ENCODE measurements at regions not wholly inside any gene's neighbourhood (a gene's known extent, or its start where the extent isn't known, plus 50 kb on each side); places are given as distances from the start of the nearest gene placed in this dataset.

DNA sequence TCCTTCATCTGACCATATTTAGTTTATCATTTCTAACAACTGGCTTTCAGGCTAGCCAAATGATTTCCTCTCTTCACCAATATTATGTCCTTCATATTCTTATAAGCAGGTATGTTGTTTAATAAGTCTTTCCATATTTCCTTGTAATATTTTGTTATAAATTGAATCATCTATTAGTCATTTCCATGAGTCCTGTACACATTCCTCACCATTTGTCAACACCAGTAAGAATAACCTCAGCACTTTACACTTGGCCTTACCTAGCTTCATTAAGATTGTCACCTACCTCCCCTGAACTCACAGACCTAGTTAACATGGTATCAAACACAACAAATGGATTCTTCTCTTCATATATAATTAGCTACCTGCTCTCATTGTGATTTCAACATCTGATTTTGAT, 282.3 kb downstream of the SEMA3D start:
- no peaks in the 10 kb centered on the region for H3K36me3 ChIP-seq (replicated peaks; ENCODE audit: insufficient read depth, low read depth)
- H4K20me1 ChIP-seq (ENCODE audit: insufficient read depth, poor library complexity, severe bottlenecking): no peaks in the 10 kb centered on the region
- no peak overlapping the region for H3K4me2 ChIP-seq
- H3K27ac ChIP-seq: no peak overlapping the region
- no peak overlapping the region for H3K4me3 ChIP-seq
- TF ChIP-seq, protein P1, sequence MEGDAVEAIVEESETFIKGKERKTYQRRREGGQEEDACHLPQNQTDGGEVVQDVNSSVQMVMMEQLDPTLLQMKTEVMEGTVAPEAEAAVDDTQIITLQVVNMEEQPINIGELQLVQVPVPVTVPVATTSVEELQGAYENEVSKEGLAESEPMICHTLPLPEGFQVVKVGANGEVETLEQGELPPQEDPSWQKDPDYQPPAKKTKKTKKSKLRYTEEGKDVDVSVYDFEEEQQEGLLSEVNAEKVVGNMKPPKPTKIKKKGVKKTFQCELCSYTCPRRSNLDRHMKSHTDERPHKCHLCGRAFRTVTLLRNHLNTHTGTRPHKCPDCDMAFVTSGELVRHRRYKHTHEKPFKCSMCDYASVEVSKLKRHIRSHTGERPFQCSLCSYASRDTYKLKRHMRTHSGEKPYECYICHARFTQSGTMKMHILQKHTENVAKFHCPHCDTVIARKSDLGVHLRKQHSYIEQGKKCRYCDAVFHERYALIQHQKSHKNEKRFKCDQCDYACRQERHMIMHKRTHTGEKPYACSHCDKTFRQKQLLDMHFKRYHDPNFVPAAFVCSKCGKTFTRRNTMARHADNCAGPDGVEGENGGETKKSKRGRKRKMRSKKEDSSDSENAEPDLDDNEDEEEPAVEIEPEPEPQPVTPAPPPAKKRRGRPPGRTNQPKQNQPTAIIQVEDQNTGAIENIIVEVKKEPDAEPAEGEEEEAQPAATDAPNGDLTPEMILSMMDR (IDR thresholded peaks at IDR 0.05; ENCODE audit: poor library complexity): no peak
- TF ChIP-seq EZH2 (IDR thresholded peaks at IDR 0.05; ENCODE audit: borderline replicate concordance) (no peak), EZH2phosphoT487 (IDR thresholded peaks at IDR 0.05; ENCODE audit: low read depth, severe bottlenecking, unreplicated experiment) (no peak)
- H3K9me3 ChIP-seq (ENCODE audit: low read depth): no peaks in the 10 kb centered on the region
- H2AFZ ChIP-seq: no peak overlapping the region
- H3K4me1 ChIP-seq (ENCODE audit: insufficient read depth): no peaks in the 10 kb centered on the region
- no peaks in the 10 kb centered on the region for H3K79me2 ChIP-seq
- no peak for DNase-seq (ENCODE audit: low spot score)
- no peaks in the 10 kb centered on the region for H3K9me2 ChIP-seq (replicated peaks; ENCODE audit: insufficient read depth)
- H3K27me3 ChIP-seq: no peaks in the 10 kb centered on the region

DNA sequence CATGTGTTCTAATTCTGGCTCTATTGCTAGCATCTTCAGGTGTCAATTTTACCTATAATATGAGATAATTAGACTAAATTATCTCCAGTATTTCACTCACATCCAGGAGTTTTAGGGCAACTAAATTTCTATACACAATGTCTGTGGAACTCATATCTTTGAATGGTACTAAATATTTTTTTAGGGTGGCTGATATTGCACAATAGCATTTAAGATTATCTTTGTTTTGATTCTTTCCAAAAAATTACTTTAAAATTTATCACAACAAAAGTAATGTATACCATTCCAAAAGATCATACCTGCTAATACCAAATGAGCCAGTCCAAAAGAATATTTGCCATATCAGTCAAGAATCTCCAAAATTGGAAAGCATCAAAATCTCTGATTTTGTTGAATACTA, 285.5 kb downstream of the SEMA3D start:
- no peak overlapping the region for H3K27ac ChIP-seq
- H4K20me1 ChIP-seq (ENCODE audit: insufficient read depth, poor library complexity, severe bottlenecking): no peaks in the 10 kb centered on the region

DNA sequence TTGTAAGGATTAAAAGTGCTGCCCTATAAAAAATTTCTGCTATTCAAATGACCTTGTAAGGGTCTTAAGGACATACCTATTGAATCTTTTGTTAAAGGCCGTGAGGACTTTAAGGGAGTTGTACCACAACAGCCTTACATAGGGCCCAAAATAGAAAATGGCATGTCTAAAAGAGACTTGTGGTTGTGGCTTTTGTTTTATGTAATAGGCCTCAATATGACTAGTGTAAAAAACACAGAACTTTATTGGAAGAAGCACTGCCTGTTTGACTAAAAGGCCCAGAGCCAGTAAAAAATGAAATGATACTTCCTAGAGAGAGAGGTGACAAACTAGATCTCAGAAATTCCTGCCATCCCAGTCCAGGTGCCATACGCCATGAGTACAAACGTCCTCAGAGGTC, 286.6 kb downstream of the SEMA3D start:
- WGBS (ENCODE audit: low lambda C conversion rate, missing lambda C conversion rate): 74% methylated on average over 3 of the region's 3 CpGs
- H3K4me1 ChIP-seq (ENCODE audit: insufficient read depth): no peaks in the 10 kb centered on the region

More for the DNA sequence above, 285.5 kb downstream of the SEMA3D start:
- no peaks in the 10 kb centered on the region for H3K9me2 ChIP-seq (replicated peaks; ENCODE audit: insufficient read depth)
- H3K9me3 ChIP-seq (ENCODE audit: low read depth): no peaks in the 10 kb centered on the region
- no peak for TF ChIP-seq EZH2phosphoT487 (IDR thresholded peaks at IDR 0.05; ENCODE audit: low read depth, severe bottlenecking, unreplicated experiment)
- TF ChIP-seq, protein P1 (IDR thresholded peaks at IDR 0.05; ENCODE audit: poor library complexity): no peak
- TF ChIP-seq EZH2 (IDR thresholded peaks at IDR 0.05; ENCODE audit: borderline replicate concordance): no peak
- no peak overlapping the region for H2AFZ ChIP-seq
- H3K4me3 ChIP-seq: no peak overlapping the region
- H3K27me3 ChIP-seq: no peaks in the 10 kb centered on the region
- H3K4me2 ChIP-seq: no peak overlapping the region
- H3K36me3 ChIP-seq (replicated peaks; ENCODE audit: insufficient read depth, low read depth): no peaks in the 10 kb centered on the region
- H3K79me2 ChIP-seq: no peaks in the 10 kb centered on the region
- DNase-seq (ENCODE audit: low spot score): no peak
- no peaks in the 10 kb centered on the region for H3K4me1 ChIP-seq (ENCODE audit: insufficient read depth)

More for the DNA sequence above, 286.6 kb downstream of the SEMA3D start:
- no peak overlapping the region for H3K4me3 ChIP-seq
- H3K27ac ChIP-seq: no peak overlapping the region
- no peaks in the 10 kb centered on the region for H3K79me2 ChIP-seq
- DNase-seq (ENCODE audit: low spot score): no peak
- H3K9me3 ChIP-seq (ENCODE audit: low read depth): no peaks in the 10 kb centered on the region
- H3K27me3 ChIP-seq: no peaks in the 10 kb centered on the region
- H4K20me1 ChIP-seq (ENCODE audit: insufficient read depth, poor library complexity, severe bottlenecking): no peaks in the 10 kb centered on the region
- no peak for TF ChIP-seq EZH2 (IDR thresholded peaks at IDR 0.05; ENCODE audit: borderline replicate concordance)
- TF ChIP-seq EZH2phosphoT487 (IDR thresholded peaks at IDR 0.05; ENCODE audit: low read depth, severe bottlenecking, unreplicated experiment): no peak
- TF ChIP-seq, protein P1 (IDR thresholded peaks at IDR 0.05; ENCODE audit: poor library complexity): no peak
- no peak overlapping the region for H3K4me2 ChIP-seq
- H3K36me3 ChIP-seq (replicated peaks; ENCODE audit: insufficient read depth, low read depth): no peaks in the 10 kb centered on the region
- H3K9me2 ChIP-seq (replicated peaks; ENCODE audit: insufficient read depth): no peaks in the 10 kb centered on the region
- no peak overlapping the region for H2AFZ ChIP-seq
